Right kidney (tissue), 1 donor: ENCODE measurements at regions not wholly inside any gene's neighbourhood (a gene's known extent, or its start where the extent isn't known, plus 50 kb on each side); places are given as distances from the start of the nearest gene placed in this dataset.

ENCODE experiments used
- DNase-seq: peaks from one replicate; pipeline ENCODE4 v3.0.0-alpha.2; 2016

DNA sequence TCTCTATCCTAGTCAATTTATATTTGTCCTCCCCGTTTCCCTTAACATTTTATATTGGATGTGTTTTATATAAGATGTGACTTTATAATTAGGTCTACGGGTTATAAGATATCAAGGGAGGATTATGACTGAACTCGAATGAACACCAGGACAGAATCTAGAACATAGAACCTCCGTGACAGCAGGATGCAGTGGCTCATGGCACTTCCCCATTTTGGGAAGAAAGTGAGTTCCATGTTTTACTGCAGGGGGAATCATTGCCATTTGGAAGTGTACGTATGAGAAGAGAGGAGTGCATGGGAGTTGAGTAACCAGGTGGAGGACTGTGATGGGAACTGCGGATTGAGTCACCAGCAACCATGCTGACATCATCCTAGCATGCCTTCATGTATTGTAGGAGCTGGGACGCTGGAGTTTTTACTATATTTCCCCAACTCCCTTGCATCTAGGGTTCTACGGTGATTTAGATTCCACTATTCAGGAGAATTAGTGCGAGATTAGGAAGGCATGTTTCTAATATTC, 56.1 kb upstream of the FOXC1 start:
- DNase-seq: no peak

DNA sequence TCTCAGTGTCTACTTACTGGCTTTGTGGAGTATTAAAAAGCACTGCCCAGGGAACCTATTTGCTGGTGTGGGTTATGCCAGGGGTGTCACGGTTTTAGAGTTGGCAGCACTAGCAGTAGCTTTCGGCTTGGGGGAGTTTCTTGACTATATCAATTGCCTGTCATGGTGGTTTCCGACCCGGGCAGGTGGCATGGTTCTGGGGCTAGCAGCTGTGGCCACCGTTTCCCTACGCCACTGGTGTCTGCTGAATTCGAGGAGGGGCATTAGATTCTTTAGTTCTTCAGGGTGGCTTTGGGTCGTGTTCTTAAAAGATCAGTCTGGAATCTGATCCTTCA, 55.6 kb upstream of the FOXC1 start:
- no peak for DNase-seq

DNA sequence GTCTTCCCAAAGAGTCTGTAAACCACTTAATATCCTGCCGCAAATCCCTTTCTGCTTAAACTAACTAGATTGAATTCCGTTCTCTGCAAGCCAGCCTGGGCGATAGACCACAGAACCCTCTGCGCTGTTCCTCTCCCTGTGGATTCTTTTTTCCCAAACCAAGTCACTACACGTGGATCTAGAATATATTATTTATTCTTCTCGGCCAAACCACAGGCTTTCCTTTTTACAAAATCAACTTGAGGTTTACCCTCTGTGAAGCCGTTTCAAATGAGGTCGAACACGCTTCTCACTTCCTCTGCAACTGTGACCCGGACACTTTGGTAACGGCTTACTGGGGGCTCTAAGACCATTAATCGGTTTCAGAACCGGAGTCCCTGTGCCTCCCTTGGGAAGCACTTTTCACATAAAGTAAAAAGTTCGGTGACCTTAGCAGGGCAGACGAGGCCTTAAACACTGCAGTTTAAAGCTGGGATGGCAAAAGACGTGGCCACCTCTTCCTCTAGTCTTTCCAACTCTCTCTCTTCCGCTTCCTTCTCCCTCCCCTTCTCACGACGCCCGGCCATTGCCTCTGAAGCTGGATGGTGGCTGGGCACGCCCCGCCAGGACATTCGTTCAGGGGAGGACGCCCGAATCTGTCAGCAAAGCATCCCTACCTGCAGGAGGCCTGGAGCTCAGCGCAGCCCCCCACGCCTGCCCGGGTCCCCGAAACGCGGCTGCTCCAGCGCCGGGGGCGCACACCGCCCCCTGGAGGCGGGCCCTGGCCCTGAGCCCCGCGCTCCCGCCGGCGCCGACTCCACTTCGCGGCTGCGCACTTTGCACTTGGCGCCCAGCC, 55.0 kb upstream of the FOXC1 start:
- peak; percentile 75 for DNase-seq

DNA sequence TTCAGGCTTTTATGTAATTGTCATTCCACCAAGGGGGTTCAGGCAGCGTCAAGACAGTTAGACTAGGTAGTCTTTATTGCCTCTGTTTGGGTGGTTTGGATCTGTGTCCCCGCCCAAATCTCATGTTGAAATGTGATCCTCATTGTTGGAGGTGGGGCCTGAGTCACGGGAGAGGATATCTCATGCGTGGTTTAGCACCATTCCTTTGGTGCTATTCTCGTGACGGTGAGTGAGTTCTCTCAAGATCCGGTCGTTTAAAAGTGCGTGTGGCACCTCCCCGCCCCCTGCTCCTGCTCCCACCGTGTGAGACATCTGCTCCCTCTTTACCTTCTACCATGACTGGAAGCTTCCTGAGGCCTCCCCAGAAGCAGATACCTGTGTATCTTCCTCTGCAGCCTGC, 51.3 kb upstream of the FOXC1 start:
- DNase-seq: no peak
